ENCODE measurements at regions not wholly inside any gene's neighbourhood (a gene's known extent, or its start where the extent isn't known, plus 50 kb on each side); places are given as distances from the start of the nearest gene placed in this dataset.
"Not testable (repeated sequence)": the region's sequence is repeated elsewhere in the genome, so short reads cannot be mapped to it uniquely, and the experiment has no call there.

DNA sequence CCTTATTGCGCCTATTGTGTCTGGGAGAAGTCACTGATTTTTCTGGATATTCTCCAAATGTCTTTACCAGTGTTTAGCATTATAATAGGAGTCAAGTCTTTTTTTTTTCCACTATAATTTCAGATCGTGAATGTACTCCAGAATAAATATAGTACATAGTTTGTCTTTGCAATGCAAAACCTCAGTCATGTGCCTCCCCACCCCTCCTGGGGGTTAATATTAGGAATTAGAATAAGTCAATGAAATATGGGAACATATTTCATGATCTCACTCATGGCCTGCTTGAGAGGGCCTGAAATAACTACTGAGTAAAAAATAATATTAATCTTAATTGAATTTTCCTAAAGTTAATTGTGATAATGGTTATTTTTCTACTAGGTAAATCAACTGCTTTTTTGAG is 79.0 kb upstream of the TMEM170B start:
- DNase-seq (ENCODE audit: insufficient read length, low spot score), result no peak
- no peak for FAIRE-seq

DNA sequence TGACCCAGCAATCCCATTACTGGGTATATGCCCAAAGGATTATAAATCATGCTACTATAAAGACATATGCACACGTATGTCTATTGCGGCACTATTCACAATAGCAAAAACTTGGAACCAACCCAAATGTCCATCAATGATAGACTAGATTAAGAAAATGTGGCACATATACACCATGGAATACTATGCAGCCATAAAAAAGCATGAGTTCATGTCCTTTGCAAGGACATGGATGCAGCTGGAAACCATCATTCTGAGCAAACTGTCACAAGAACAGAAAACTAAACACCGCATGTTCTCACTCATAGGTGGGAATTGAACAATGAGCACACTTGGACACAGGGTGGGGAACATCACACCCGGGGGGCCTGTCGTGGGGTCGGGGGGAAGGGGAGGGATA is 80.1 kb upstream of the TMEM170B start:
- FAIRE-seq; DNase-seq (ENCODE audit: insufficient read length, low spot score): not testable (repeated sequence)

DNA sequence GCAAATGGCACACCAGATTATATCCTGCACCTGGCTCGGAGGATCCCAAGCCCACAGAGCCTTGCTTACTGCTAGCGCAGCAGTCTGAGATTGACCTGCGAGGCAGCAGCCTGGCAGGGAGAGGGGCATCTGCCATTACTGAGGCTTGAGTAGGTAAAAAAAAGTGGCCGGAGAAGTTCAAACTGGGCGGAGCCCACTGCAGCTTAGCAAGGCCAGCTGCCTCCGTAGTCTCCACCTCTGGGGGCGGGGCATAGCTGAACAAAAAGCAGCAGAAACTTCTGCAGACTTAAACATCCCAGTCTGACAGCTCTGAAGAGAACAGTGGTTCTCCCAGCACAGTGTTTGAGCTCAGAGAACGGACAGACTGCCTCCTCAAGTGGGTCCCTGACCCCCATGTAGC is 85.4 kb upstream of the TMEM170B start:
- DNase-seq (ENCODE audit: insufficient read length, low spot score); FAIRE-seq: not testable (repeated sequence)

DNA sequence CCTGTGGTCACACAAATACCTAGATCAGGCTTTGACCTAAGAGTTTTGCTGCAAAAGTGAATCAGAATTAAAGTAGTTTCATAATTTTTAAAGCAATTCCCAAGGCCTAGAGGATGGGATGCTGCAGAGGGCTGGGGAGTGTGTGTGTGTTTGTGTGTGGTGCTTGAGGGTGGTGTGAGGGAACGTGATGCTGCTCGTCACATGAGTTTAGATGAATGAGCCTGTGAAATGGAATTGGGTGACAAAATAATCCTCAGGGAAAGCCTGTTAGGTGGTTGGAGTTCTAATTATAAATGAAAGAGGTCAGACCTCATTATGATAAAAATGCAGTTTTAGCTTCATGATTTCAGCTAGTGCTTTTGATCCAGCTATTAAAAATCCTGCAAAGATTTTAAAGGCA is 87.5 kb upstream of the TMEM170B start:
- FAIRE-seq (no peak), DNase-seq (ENCODE audit: insufficient read length, low spot score) (no peak)

- DNase-seq (ENCODE audit: insufficient read length, low spot score) (no peak), FAIRE-seq (no peak)
These were observed 88.1 kb upstream of the TMEM170B start for GRCh38 chr6:11449408-11449807.

- DNase-seq (ENCODE audit: insufficient read length, low spot score), result no peak
- FAIRE-seq, result no peak
These were observed 89.5 kb upstream of the TMEM170B start for GRCh38 chr6:11448038-11448437.

- peak; percentile 47 for FAIRE-seq
These were observed 90.3 kb upstream of the TMEM170B start for GRCh38 chr6:11447265-11447664.

GRCh38 chr6:11445146-11445545 is 92.4 kb upstream of the TMEM170B start:
- DNase-seq (ENCODE audit: insufficient read length, low spot score) (no peak), FAIRE-seq (no peak)

More at GRCh38 chr6:11447265-11447664, 90.3 kb upstream of the TMEM170B start:
- DNase-seq (ENCODE audit: insufficient read length, low spot score), result no peak

- not testable (repeated sequence) for FAIRE-seq; DNase-seq (ENCODE audit: insufficient read length, low spot score)
These were observed 94.4 kb upstream of the TMEM170B start for GRCh38 chr6:11443125-11443524.

GRCh38 chr6:11442495-11442894 is 95.1 kb upstream of the TMEM170B start:
- no peak for DNase-seq (ENCODE audit: insufficient read length, low spot score)
- no peak for FAIRE-seq

DNA sequence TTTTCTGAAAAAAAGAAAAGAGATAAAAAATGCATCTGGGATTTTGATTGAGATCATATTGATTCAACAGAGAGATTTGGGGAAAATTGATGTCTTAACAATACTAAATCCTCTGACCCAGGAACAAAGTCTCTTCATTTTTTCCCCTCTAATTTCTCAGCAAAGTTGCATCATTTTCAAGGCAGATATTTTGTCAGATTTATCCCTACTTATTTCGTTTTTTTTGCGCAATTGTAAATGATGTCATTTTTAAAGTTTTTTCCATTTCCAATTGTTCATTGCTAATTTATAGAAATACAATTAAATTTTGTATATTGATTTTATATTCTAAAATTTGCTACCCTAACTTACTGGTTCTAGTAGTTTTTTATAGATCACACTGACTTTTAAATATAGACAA is 97.7 kb upstream of the TMEM170B start:
- DNase-seq (ENCODE audit: insufficient read length, low spot score) (no peak), FAIRE-seq (no peak)

DNA sequence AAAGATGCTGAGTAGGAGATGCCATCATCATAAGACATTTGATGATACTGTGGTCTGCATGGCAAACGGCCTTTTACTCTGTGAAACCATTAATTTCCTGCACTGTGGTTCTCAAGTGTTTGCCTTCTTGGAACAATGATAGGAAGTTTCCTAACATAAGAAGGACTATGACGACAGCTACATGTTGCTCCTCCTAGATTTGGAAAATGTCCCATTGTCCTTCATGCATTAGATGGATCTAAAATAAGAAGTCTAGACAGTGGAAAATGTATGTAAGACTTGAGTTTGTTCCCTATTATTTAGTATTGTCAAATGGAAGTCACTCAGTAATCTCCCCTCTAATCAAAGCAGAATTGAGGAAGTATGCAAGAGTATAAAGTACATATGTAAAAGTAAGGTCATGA is 98.5 kb upstream of the TMEM170B start:
- FAIRE-seq (no peak), DNase-seq (ENCODE audit: insufficient read length, low spot score) (no peak)

DNA sequence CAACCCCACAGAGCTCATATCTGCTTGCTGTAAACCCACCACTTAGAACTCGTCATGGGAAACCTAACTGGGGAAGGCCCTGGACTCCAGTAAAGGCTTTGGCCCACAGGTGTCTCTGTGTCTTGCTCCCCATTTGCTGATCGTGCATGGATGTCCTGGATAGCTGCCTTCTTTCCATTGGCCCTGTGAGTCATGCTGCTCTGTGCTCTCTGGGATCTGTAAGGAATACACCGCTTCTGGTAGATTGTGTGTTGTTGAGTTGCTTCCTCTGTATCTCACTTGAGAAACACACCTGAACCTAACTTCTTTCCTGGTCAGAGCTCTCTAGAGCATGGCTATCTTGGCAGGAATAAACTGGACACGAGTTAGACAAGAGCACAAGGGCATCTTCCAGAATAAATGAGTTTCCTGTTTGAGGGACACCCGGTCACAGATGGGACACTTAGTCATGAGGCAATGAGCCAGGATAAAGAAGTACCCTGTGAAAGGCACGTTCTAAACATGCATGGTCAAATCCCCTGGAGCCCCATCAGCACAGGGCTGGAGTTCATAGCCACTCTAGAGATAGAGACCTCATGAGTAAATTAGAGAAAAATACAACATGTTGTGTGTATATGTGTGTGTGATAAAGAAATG is 99.6 kb upstream of the TMEM170B start:
- no peak for DNase-seq (ENCODE audit: insufficient read length, low spot score)
- FAIRE-seq, result no peak

GRCh38 chr6:11436508-11437096 is 100.9 kb upstream of the TMEM170B start:
- FAIRE-seq (no peak), DNase-seq (ENCODE audit: insufficient read length, low spot score) (no peak)

DNA sequence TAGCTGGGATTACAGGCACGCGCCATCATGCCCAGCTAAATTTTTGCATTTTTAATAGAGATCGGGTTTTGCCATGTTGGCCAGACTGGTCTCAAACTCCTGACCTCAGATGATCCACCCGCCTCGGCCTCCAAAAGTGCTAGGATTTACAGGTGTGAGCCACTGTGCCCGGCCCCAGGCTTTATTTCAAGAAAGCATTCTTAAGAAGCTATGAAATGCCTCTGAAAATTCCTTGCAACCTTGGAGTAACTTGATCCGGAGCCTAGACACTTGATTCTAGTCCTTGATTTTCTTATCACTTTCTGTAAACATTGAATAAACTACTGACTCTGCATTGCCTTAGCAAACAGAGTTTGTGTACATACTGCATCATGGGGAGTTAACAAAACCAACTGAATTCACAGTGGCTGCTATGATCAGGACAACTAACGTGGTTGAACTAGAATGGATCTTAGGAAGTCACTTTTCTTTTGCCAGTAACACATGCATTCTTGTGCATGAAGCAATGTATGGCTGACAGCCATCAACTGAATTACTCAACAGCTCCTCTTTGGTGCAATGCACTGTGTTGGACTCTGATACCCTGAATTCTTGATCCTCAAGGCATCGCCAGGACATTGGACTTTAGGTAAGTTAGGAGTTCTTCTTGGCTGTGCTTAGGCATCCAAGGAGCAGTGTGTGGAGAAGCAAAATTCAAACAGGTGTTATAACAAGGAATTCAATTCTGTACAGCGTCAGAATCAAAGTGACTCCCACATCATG is 102.8 kb upstream of the TMEM170B start:
- FAIRE-seq (no peak), DNase-seq (ENCODE audit: insufficient read length, low spot score) (no peak)

GRCh38 chr6:11433860-11434259 is 103.7 kb upstream of the TMEM170B start:
- FAIRE-seq, result peak; percentile 18
- DNase-seq (ENCODE audit: insufficient read length, low spot score), result no peak

DNA sequence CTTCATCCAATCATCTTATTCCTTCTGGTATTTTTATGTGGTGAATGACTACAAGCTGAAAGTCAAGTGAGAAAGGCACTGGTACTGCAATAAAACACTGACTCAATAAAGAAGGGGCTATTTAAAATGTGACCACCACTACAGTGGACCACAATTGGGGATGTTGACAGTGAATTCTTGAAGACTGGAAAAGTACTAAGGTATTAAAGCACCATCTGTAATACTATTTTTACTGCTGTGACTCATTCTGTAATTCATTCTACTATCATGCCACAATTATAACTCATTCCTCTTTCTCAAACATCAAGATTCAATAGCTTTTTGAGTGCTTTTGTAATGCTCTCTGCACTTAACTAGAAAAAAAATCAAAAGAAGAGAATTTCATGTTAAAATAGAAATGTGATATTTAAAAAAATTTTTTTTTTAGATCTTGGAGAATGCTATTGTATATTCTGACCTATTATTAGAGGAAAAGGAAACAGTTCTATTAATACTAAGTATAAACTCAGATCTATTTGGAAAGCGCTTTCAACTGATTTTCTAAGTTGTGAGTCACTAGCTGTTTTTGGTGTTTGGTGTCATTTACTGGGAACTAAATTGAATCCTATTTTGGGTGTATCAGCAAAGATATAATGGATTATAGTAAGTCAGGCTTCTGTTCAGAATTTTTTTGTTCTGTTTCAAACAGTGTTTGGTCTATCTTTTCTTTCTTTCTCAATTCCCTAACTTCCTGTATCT is 104.7 kb upstream of the TMEM170B start:
- FAIRE-seq (no peak), DNase-seq (ENCODE audit: insufficient read length, low spot score) (no peak)

- no peak for DNase-seq (ENCODE audit: insufficient read length, low spot score)
- FAIRE-seq, result no peak
These were observed 105.5 kb upstream of the TMEM170B start for GRCh38 chr6:11432091-11432490.

DNA sequence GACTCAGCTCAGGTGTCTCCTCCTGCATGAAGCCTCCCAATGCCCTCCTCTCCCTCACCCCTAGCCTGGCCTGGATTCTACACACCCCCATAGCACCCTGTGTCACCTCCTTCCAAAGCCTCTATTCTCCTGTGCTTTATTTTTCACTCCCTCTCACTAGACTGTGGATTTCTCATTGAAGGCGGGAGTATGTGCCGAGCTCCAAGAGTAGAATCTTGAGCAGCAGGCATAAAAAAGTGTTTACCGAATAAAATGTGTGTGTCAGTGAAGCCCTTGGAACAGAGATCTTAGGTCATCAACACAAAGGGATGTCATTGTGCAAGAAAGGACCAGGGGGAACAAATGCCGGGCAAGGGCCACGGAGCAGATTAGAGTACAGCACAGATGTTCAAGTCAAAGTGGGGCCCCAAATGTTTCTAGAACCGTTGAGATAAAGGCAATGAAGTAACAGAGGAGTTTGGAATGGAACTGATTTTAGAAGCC is 106.1 kb upstream of the TMEM170B start:
- FAIRE-seq (no peak), DNase-seq (ENCODE audit: insufficient read length, low spot score) (no peak)

DNA sequence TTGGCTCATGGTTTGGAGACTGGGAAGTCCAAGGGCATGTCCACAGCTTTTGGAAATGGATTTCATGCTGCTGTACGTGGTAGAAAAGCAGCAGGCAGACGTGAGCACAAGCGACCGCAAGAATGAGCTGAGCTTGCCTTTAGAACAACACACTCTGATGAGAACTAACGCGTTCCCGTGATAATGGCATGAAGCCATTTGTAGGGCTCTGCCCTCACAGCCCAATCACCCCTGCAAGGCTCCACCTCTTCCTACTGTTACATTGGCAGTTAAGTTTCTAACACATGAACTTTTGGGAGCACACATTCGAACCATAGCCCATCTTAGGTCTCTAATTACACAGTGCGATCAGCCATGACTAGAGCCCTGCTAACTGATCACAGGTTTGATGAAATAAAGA is 107.5 kb upstream of the TMEM170B start:
- FAIRE-seq (no peak), DNase-seq (ENCODE audit: insufficient read length, low spot score) (no peak)

GRCh38 chr6:11429577-11429976 is 108.0 kb upstream of the TMEM170B start:
- peak; percentile 37 for FAIRE-seq
- no peak for DNase-seq (ENCODE audit: insufficient read length, low spot score)
